ENCODE measurements at regions not wholly inside any gene's neighbourhood (a gene's known extent, or its start where the extent isn't known, plus 50 kb on each side); places are given as distances from the start of the nearest gene placed in this dataset.

GRCh38 chr3:84110787-84111186, 848.0 kb upstream of the CADM2 start:
- no peaks in the 10 kb centered on the region for H3K36me3 ChIP-seq (ENCODE audit: control insufficient read depth, insufficient read depth, low read length)
- peaks cover 24% of the 10 kb centered on the region; the same call in 1 of the 2 replicates for H3K4me1 ChIP-seq (ENCODE audit: control insufficient read depth, insufficient read depth, low read length)
- no peaks in the 10 kb centered on the region for H3K27me3 ChIP-seq (ENCODE audit: control insufficient read depth, insufficient read depth, low read length)
- H3K9me3 ChIP-seq (ENCODE audit: control insufficient read depth, insufficient read depth, low read length): peaks cover 4% of the 10 kb centered on the region; the same call in 1 of the 2 replicates
- H3K9ac ChIP-seq (ENCODE audit: low read depth, low read length): no peak overlapping the region
- H3K4me3 ChIP-seq (ENCODE audit: low read depth, low read length): no peak overlapping the region
- no peak overlapping the region for H3K27ac ChIP-seq (ENCODE audit: low read depth, low read length)

GRCh38 chr3:84125201-84125721, 833.5 kb upstream of the CADM2 start:
- Histone ChIP-seq H3K9ac (ENCODE audit: low read depth, low read length) (no peak overlapping the region), H3K9me3 (ENCODE audit: control insufficient read depth, insufficient read depth, low read length) (no peaks in the 10 kb centered on the region), H3K4me1 (ENCODE audit: control insufficient read depth, insufficient read depth, low read length) (no peaks in the 10 kb centered on the region), H3K36me3 (ENCODE audit: control insufficient read depth, insufficient read depth, low read length) (no peaks in the 10 kb centered on the region), H3K4me3 (ENCODE audit: low read depth, low read length) (no peak overlapping the region), H3K27me3 (ENCODE audit: control insufficient read depth, insufficient read depth, low read length) (no peaks in the 10 kb centered on the region), H3K27ac (ENCODE audit: low read depth, low read length) (no peak overlapping the region)

- no peaks in the 10 kb centered on the region for H3K36me3 ChIP-seq (ENCODE audit: control insufficient read depth, insufficient read depth, low read length)
- H3K4me1 ChIP-seq (ENCODE audit: control insufficient read depth, insufficient read depth, low read length): no peaks in the 10 kb centered on the region
- H3K9me3 ChIP-seq (ENCODE audit: control insufficient read depth, insufficient read depth, low read length): no peaks in the 10 kb centered on the region
- H3K9ac ChIP-seq (ENCODE audit: low read depth, low read length): no peak overlapping the region
- no peaks in the 10 kb centered on the region for H3K27me3 ChIP-seq (ENCODE audit: control insufficient read depth, insufficient read depth, low read length)
- no peak overlapping the region for H3K4me3 ChIP-seq (ENCODE audit: low read depth, low read length)
- H3K27ac ChIP-seq (ENCODE audit: low read depth, low read length): no peak overlapping the region
Observed at GRCh38 chr3:84125760-84126159, 833.0 kb upstream of the CADM2 start.

GRCh38 chr3:84126160-84126559, 832.6 kb upstream of the CADM2 start:
- Histone ChIP-seq H3K4me3 (ENCODE audit: low read depth, low read length) (no peak overlapping the region), H3K9ac (ENCODE audit: low read depth, low read length) (no peak overlapping the region), H3K27me3 (ENCODE audit: control insufficient read depth, insufficient read depth, low read length) (no peaks in the 10 kb centered on the region), H3K9me3 (ENCODE audit: control insufficient read depth, insufficient read depth, low read length) (no peaks in the 10 kb centered on the region), H3K27ac (ENCODE audit: low read depth, low read length) (no peak overlapping the region), H3K36me3 (ENCODE audit: control insufficient read depth, insufficient read depth, low read length) (no peaks in the 10 kb centered on the region), H3K4me1 (ENCODE audit: control insufficient read depth, insufficient read depth, low read length) (no peaks in the 10 kb centered on the region)

- no peaks in the 10 kb centered on the region for H3K9me3 ChIP-seq (ENCODE audit: control insufficient read depth, insufficient read depth, low read length)
- H3K36me3 ChIP-seq (ENCODE audit: control insufficient read depth, insufficient read depth, low read length): no peaks in the 10 kb centered on the region
- H3K27ac ChIP-seq (ENCODE audit: low read depth, low read length): no peak overlapping the region
- H3K4me1 ChIP-seq (ENCODE audit: control insufficient read depth, insufficient read depth, low read length): no peaks in the 10 kb centered on the region
- H3K9ac ChIP-seq (ENCODE audit: low read depth, low read length): no peak overlapping the region
- H3K27me3 ChIP-seq (ENCODE audit: control insufficient read depth, insufficient read depth, low read length): no peaks in the 10 kb centered on the region
- H3K4me3 ChIP-seq (ENCODE audit: low read depth, low read length): no peak overlapping the region
Observed at GRCh38 chr3:84128024-84128423, 830.8 kb upstream of the CADM2 start.

- H3K9ac ChIP-seq (ENCODE audit: low read depth, low read length): no peak overlapping the region
- H3K9me3 ChIP-seq (ENCODE audit: control insufficient read depth, insufficient read depth, low read length): no peaks in the 10 kb centered on the region
- no peak overlapping the region for H3K4me3 ChIP-seq (ENCODE audit: low read depth, low read length)
- no peaks in the 10 kb centered on the region for H3K4me1 ChIP-seq (ENCODE audit: control insufficient read depth, insufficient read depth, low read length)
- H3K27me3 ChIP-seq (ENCODE audit: control insufficient read depth, insufficient read depth, low read length): no peaks in the 10 kb centered on the region
- no peak overlapping the region for H3K27ac ChIP-seq (ENCODE audit: low read depth, low read length)
- H3K36me3 ChIP-seq (ENCODE audit: control insufficient read depth, insufficient read depth, low read length): no peaks in the 10 kb centered on the region
Observed at GRCh38 chr3:84136425-84136824, 822.4 kb upstream of the CADM2 start.

GRCh38 chr3:84140631-84141030, 818.2 kb upstream of the CADM2 start:
- H3K4me1 ChIP-seq (ENCODE audit: control insufficient read depth, insufficient read depth, low read length): no peaks in the 10 kb centered on the region
- H3K4me3 ChIP-seq (ENCODE audit: low read depth, low read length): no peak overlapping the region
- no peak overlapping the region for H3K9ac ChIP-seq (ENCODE audit: low read depth, low read length)

GRCh38 chr3:84141571-84141970, 817.2 kb upstream of the CADM2 start:
- no peak overlapping the region for H3K27ac ChIP-seq (ENCODE audit: low read depth, low read length)
- no peaks in the 10 kb centered on the region for H3K4me1 ChIP-seq (ENCODE audit: control insufficient read depth, insufficient read depth, low read length)
- H3K36me3 ChIP-seq (ENCODE audit: control insufficient read depth, insufficient read depth, low read length): no peaks in the 10 kb centered on the region
- H3K4me3 ChIP-seq (ENCODE audit: low read depth, low read length): no peak overlapping the region
- H3K9me3 ChIP-seq (ENCODE audit: control insufficient read depth, insufficient read depth, low read length): no peaks in the 10 kb centered on the region
- no peak overlapping the region for H3K9ac ChIP-seq (ENCODE audit: low read depth, low read length)
- H3K27me3 ChIP-seq (ENCODE audit: control insufficient read depth, insufficient read depth, low read length): no peaks in the 10 kb centered on the region

More at GRCh38 chr3:84140631-84141030, 818.2 kb upstream of the CADM2 start:
- Histone ChIP-seq H3K27me3 (ENCODE audit: control insufficient read depth, insufficient read depth, low read length) (no peaks in the 10 kb centered on the region), H3K27ac (ENCODE audit: low read depth, low read length) (no peak overlapping the region), H3K9me3 (ENCODE audit: control insufficient read depth, insufficient read depth, low read length) (no peaks in the 10 kb centered on the region), H3K36me3 (ENCODE audit: control insufficient read depth, insufficient read depth, low read length) (no peaks in the 10 kb centered on the region)

GRCh38 chr3:84165328-84165727, 793.5 kb upstream of the CADM2 start:
- no peak overlapping the region for H3K4me3 ChIP-seq (ENCODE audit: low read depth, low read length)
- no peak overlapping the region for H3K9ac ChIP-seq (ENCODE audit: low read depth, low read length)
- peaks cover 8% of the 10 kb centered on the region for H3K9me3 ChIP-seq (ENCODE audit: control insufficient read depth, insufficient read depth, low read length)
- H3K27me3 ChIP-seq (ENCODE audit: control insufficient read depth, insufficient read depth, low read length): no peaks in the 10 kb centered on the region
- H3K4me1 ChIP-seq (ENCODE audit: control insufficient read depth, insufficient read depth, low read length): no peaks in the 10 kb centered on the region
- no peaks in the 10 kb centered on the region for H3K36me3 ChIP-seq (ENCODE audit: control insufficient read depth, insufficient read depth, low read length)
- H3K27ac ChIP-seq (ENCODE audit: low read depth, low read length): no peak overlapping the region

- H3K4me3 ChIP-seq (ENCODE audit: low read depth, low read length): no peak overlapping the region
- no peaks in the 10 kb centered on the region for H3K4me1 ChIP-seq (ENCODE audit: control insufficient read depth, insufficient read depth, low read length)
- no peak overlapping the region for H3K9ac ChIP-seq (ENCODE audit: low read depth, low read length)
- H3K9me3 ChIP-seq (ENCODE audit: control insufficient read depth, insufficient read depth, low read length): peaks cover 5% of the 10 kb centered on the region
- no peaks in the 10 kb centered on the region for H3K36me3 ChIP-seq (ENCODE audit: control insufficient read depth, insufficient read depth, low read length)
- H3K27ac ChIP-seq (ENCODE audit: low read depth, low read length): no peak overlapping the region
- H3K27me3 ChIP-seq (ENCODE audit: control insufficient read depth, insufficient read depth, low read length): no peaks in the 10 kb centered on the region
Observed at GRCh38 chr3:84175449-84175848, 783.3 kb upstream of the CADM2 start.

GRCh38 chr3:84184937-84185336, 773.9 kb upstream of the CADM2 start:
- H3K9me3 ChIP-seq (ENCODE audit: control insufficient read depth, insufficient read depth, low read length): peaks cover 5% of the 10 kb centered on the region; the same call in 1 of the 2 replicates
- H3K27me3 ChIP-seq (ENCODE audit: control insufficient read depth, insufficient read depth, low read length): no peaks in the 10 kb centered on the region
- H3K4me1 ChIP-seq (ENCODE audit: control insufficient read depth, insufficient read depth, low read length): no peaks in the 10 kb centered on the region
- no peak overlapping the region for H3K9ac ChIP-seq (ENCODE audit: low read depth, low read length)
- H3K4me3 ChIP-seq (ENCODE audit: low read depth, low read length): no peak overlapping the region
- no peaks in the 10 kb centered on the region for H3K36me3 ChIP-seq (ENCODE audit: control insufficient read depth, insufficient read depth, low read length)
- H3K27ac ChIP-seq (ENCODE audit: low read depth, low read length): no peak overlapping the region

- Histone ChIP-seq H3K36me3 (ENCODE audit: control insufficient read depth, insufficient read depth, low read length) (no peaks in the 10 kb centered on the region), H3K27me3 (ENCODE audit: control insufficient read depth, insufficient read depth, low read length) (no peaks in the 10 kb centered on the region), H3K9ac (ENCODE audit: low read depth, low read length) (no peak overlapping the region), H3K27ac (ENCODE audit: low read depth, low read length) (no peak overlapping the region), H3K4me1 (ENCODE audit: control insufficient read depth, insufficient read depth, low read length) (no peaks in the 10 kb centered on the region), H3K4me3 (ENCODE audit: low read depth, low read length) (no peak overlapping the region), H3K9me3 (ENCODE audit: control insufficient read depth, insufficient read depth, low read length) (peaks cover 9% of the 10 kb centered on the region; the same call in 1 of the 2 replicates)
Observed at GRCh38 chr3:84194029-84194428, 764.8 kb upstream of the CADM2 start.
